Natural killer cell (primary cell): ENCODE measurements at regions not wholly inside any gene's neighbourhood (a gene's known extent, or its start where the extent isn't known, plus 50 kb on each side); places are given as distances from the start of the nearest gene placed in this dataset.

Source experiments
- ATAC-seq, 3 donors: fragments of 150-1000 bp in 2 of 3; fragments of 200-7000 bp in 1 of 3; cut with Tn5 transposase; 1 replicate in 1 of 3; 2 replicates in 2 of 3; pipeline ENCODE4 v1.10.0; 2021; ENCODE audit warnings: mild to moderate bottlenecking in 2 of 3, moderate library complexity in 2 of 3
- DNase-seq, 2 donors: peaks; one replicate each; pipeline versions ENCODE4 v3.0.0 to v3.0.0-alpha.2; 2013 to 2021; ENCODE audit warnings: mixed read lengths in 1 of 2
- H3K27ac ChIP-seq: one replicate; pipeline ENCODE4 v1.5.1; 2013; ENCODE audit warnings: mild to moderate bottlenecking, low read length
- H3K27me3 ChIP-seq: one replicate; pipeline ENCODE4 v1.6.1; 2013; ENCODE audit warnings: low read length; ENCODE audit not compliant: control insufficient read depth, insufficient read depth
- H3K36me3 ChIP-seq: one replicate; pipeline ENCODE4 v1.6.1; 2013; ENCODE audit warnings: low read length; ENCODE audit not compliant: control insufficient read depth, insufficient read depth
- H3K4me1 ChIP-seq: one replicate; pipeline ENCODE4 v1.6.1; 2013; ENCODE audit warnings: low read length; ENCODE audit not compliant: control insufficient read depth, insufficient read depth
- H3K4me3 ChIP-seq: one replicate; pipeline ENCODE4 v1.5.1; 2013; ENCODE audit warnings: low read length
- H3K9me3 ChIP-seq: one replicate; pipeline ENCODE4 v1.6.1; 2013; ENCODE audit warnings: low read length; ENCODE audit not compliant: control insufficient read depth, insufficient read depth
- H3K27ac Mint-ChIP-seq, 2 donors: one replicate each; pipeline ENCODE4 v1.8.0; 2022; ENCODE audit warnings: mild to moderate bottlenecking in 2 of 2, mixed read lengths in 2 of 2, moderate library complexity in 1 of 2
- H3K27me3 Mint-ChIP-seq, 2 donors: one replicate each; pipeline ENCODE4 v1.8.0; 2022; ENCODE audit warnings: low read depth in 2 of 2, mixed read lengths in 2 of 2
- H3K36me3 Mint-ChIP-seq: one replicate; pipeline ENCODE4 v1.8.0; 2022; ENCODE audit warnings: mixed read lengths
- H3K4me1 Mint-ChIP-seq, 2 donors: one replicate each; pipeline ENCODE4 v1.8.0; 2022; ENCODE audit warnings: mixed read lengths in 2 of 2
- H3K4me3 Mint-ChIP-seq: one replicate; pipeline ENCODE4 v1.8.0; 2022; ENCODE audit warnings: mild to moderate bottlenecking, moderate library complexity, mixed read lengths
- H3K9me3 Mint-ChIP-seq, 2 donors: one replicate each; pipeline ENCODE4 v1.8.0; 2022; ENCODE audit warnings: mixed read lengths in 2 of 2
- CTCF ChIP-seq: fragments of 200-600 bp; IDR thresholded peaks from one replicate; pipeline ENCODE4 v1.8.0; 2022; ENCODE audit warnings: antibody characterized with exemption
- WGBS: methylation state at CpG from one replicate; pipeline ENCODE4 v1.1.7; 2013; ENCODE audit warnings: missing lambda C conversion rate; ENCODE audit not compliant: insufficient coverage; 5-methylcytosine and 5-hydroxymethylcytosine counted together
- intact Hi-C: fragments of 100-400 bp; cut with micrococcal nuclease; formaldehyde crosslinking; loops from one replicate; pipeline ENCODE4 v1.14.2; 2022

- no peaks in the 10 kb centered on the region for H3K36me3 ChIP-seq
- no peak for TF ChIP-seq CTCF
- H3K27ac ChIP-seq = no peak overlapping the region
- ATAC-seq (no peak), DNase-seq (no peak)
- no peak overlapping the region for H3K4me3 ChIP-seq
- Mint-ChIP-seq H3K4me1 (no peaks in the 10 kb centered on the region), H3K4me3 (no peak overlapping the region), H3K36me3 (no peaks in the 10 kb centered on the region), H3K9me3 (peaks cover 2 to 10% of the 10 kb centered on the region in 2 donors), H3K27me3 (no peaks in the 10 kb centered on the region), H3K27ac (no peak overlapping the region)
- no peaks in the 10 kb centered on the region for H3K4me1 ChIP-seq
- H3K27me3 ChIP-seq = no peaks in the 10 kb centered on the region
- intact Hi-C loops = no loop called here
- H3K9me3 ChIP-seq = no peaks in the 10 kb centered on the region
These were observed 244.0 kb upstream of the GCFC2 start for GRCh38 chr2:75954761-75955160.

GRCh38 chr2:75952173-75952572 lies 241.5 kb upstream of the GCFC2 start:
- H3K27ac Mint-ChIP-seq = no peak overlapping the region
- no peak for DNase-seq
- no peak for TF ChIP-seq CTCF
- intact Hi-C loops = no loop called here
- no peaks in the 10 kb centered on the region for H3K27me3 Mint-ChIP-seq
- H3K36me3 Mint-ChIP-seq = no peaks in the 10 kb centered on the region
- Histone ChIP-seq H3K9me3 (no peaks in the 10 kb centered on the region), H3K4me3 (no peak overlapping the region), H3K27me3 (no peaks in the 10 kb centered on the region), H3K36me3 (no peaks in the 10 kb centered on the region), H3K4me1 (no peaks in the 10 kb centered on the region), H3K27ac (no peak overlapping the region)
- H3K4me3 Mint-ChIP-seq = no peak overlapping the region
- ATAC-seq = no peak
- 77% methylated on average over 1 of the region's 1 CpG for WGBS
- no peaks in the 10 kb centered on the region for H3K4me1 Mint-ChIP-seq
- peaks cover 6 to 20% of the 10 kb centered on the region in 2 donors for H3K9me3 Mint-ChIP-seq

GRCh38 chr2:75949385-75950030 lies 238.8 kb upstream of the GCFC2 start:
- TF ChIP-seq CTCF = no peak
- Mint-ChIP-seq H3K4me1 (no peaks in the 10 kb centered on the region), H3K27ac (no peak overlapping the region), H3K36me3 (no peaks in the 10 kb centered on the region), H3K9me3 (peaks cover 6 to 17% of the 10 kb centered on the region in 2 donors), H3K4me3 (no peak overlapping the region), H3K27me3 (no peaks in the 10 kb centered on the region)
- WGBS = 87% methylated on average over 4 of the region's 4 CpGs
- Histone ChIP-seq H3K27ac (no peak overlapping the region), H3K4me3 (no peak overlapping the region), H3K9me3 (no peaks in the 10 kb centered on the region), H3K27me3 (no peaks in the 10 kb centered on the region), H3K36me3 (no peaks in the 10 kb centered on the region), H3K4me1 (no peaks in the 10 kb centered on the region)
- ATAC-seq = no peak
- intact Hi-C loops = no loop called here
- no peak for DNase-seq

GRCh38 chr2:75936311-75936710 lies 225.6 kb upstream of the GCFC2 start:
- Histone ChIP-seq H3K27me3 (no peaks in the 10 kb centered on the region), H3K27ac (no peak overlapping the region), H3K9me3 (peaks cover 4% of the 10 kb centered on the region), H3K4me1 (no peaks in the 10 kb centered on the region), H3K36me3 (no peaks in the 10 kb centered on the region), H3K4me3 (no peak overlapping the region)
- no peaks in the 10 kb centered on the region for H3K27me3 Mint-ChIP-seq
- intact Hi-C loops = no loop called here
- H3K9me3 Mint-ChIP-seq = peaks cover 20 to 27% of the 10 kb centered on the region in 2 donors
- H3K4me1 Mint-ChIP-seq = no peaks in the 10 kb centered on the region
- no peak overlapping the region for H3K4me3 Mint-ChIP-seq
- no peak for ATAC-seq
- H3K27ac Mint-ChIP-seq = no peak overlapping the region
- DNase-seq = no peak
- peaks cover 29% of the 10 kb centered on the region for H3K36me3 Mint-ChIP-seq
- no peak for TF ChIP-seq CTCF
- WGBS = 70% methylated on average over 2 of the region's 4 CpGs
